Neural crest cell (in vitro differentiated cells): ENCODE measurements at regions not wholly inside any gene's neighbourhood (a gene's known extent, or its start where the extent isn't known, plus 50 kb on each side); places are given as distances from the start of the nearest gene placed in this dataset.

Experiments
- DNase-seq: peaks from one replicate; pipeline ENCODE4 v3.0.0; 2021; ENCODE audit warnings: low read depth, mixed read lengths, low spot score
- H3K27ac Mint-ChIP-seq: one replicate; pipeline ENCODE4 v1.8.0; 2021; ENCODE audit warnings: mild to moderate bottlenecking, mixed read lengths; ENCODE audit not compliant: unreplicated experiment
- H3K27me3 Mint-ChIP-seq: 2 replicates; pipeline ENCODE4 v1.8.0; 2021; ENCODE audit warnings: low read depth, mild to moderate bottlenecking, mixed read lengths
- H3K36me3 Mint-ChIP-seq: 2 replicates; pipeline ENCODE4 v1.8.0; 2021; ENCODE audit warnings: low read depth, mild to moderate bottlenecking, mixed read lengths
- H3K4me1 Mint-ChIP-seq: 2 replicates; pipeline ENCODE4 v1.8.0; 2021; ENCODE audit warnings: mixed read lengths
- H3K4me3 Mint-ChIP-seq: one replicate; pipeline ENCODE4 v1.8.0; 2021; ENCODE audit warnings: mild to moderate bottlenecking, mixed read lengths
- H3K9me3 Mint-ChIP-seq: 2 replicates; pipeline ENCODE4 v1.8.0; 2021; ENCODE audit warnings: mixed read lengths
- TF ChIP-seq, protein P1 (sequence below): fragments of 200-600 bp; sonication (generic); conservative IDR thresholded peaks from 2 replicates; pipeline ENCODE4 v1.5.0; 2021; ENCODE audit warnings: antibody characterized with exemption, mild to moderate bottlenecking

DNA sequence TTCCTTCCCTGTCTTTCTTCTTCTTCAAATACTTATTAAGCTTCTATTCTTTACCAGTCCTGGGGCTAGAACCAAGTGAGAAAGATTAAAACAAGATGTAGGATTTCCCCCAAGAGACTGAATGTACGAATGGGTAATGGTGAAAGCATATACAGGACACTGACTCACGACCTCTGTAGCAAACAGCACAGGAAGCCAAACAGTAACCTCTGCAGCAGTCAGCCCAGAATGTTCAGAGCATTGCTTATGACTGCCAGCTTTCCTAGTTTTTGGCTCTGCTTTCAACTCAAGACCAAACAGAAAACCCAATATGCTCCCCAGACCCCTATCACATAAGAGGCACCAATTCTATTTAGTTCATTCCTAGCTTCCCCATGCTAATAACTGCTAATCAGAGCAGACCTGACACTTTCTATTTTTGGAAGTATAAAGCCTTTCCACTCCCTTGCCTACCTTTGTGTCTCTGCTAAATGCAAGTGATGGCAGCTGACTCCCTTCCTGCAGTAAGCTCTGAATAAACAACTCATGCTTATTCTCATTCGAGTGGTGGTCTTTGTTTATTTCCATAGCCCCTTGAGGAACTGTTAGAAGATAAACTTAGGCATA is 690.6 kb downstream of the EPM2A start:
- no peak overlapping the region for H3K27ac Mint-ChIP-seq
- H3K4me3 Mint-ChIP-seq = no peak overlapping the region
- H3K36me3 Mint-ChIP-seq = peaks cover 3% of the 10 kb centered on the region
- peaks cover 4% of the 10 kb centered on the region for H3K9me3 Mint-ChIP-seq
- no peaks in the 10 kb centered on the region for H3K27me3 Mint-ChIP-seq
- DNase-seq = no peak
- H3K4me1 Mint-ChIP-seq = peaks cover 6% of the 10 kb centered on the region
- TF ChIP-seq, protein P1, sequence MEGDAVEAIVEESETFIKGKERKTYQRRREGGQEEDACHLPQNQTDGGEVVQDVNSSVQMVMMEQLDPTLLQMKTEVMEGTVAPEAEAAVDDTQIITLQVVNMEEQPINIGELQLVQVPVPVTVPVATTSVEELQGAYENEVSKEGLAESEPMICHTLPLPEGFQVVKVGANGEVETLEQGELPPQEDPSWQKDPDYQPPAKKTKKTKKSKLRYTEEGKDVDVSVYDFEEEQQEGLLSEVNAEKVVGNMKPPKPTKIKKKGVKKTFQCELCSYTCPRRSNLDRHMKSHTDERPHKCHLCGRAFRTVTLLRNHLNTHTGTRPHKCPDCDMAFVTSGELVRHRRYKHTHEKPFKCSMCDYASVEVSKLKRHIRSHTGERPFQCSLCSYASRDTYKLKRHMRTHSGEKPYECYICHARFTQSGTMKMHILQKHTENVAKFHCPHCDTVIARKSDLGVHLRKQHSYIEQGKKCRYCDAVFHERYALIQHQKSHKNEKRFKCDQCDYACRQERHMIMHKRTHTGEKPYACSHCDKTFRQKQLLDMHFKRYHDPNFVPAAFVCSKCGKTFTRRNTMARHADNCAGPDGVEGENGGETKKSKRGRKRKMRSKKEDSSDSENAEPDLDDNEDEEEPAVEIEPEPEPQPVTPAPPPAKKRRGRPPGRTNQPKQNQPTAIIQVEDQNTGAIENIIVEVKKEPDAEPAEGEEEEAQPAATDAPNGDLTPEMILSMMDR = no peak

DNA sequence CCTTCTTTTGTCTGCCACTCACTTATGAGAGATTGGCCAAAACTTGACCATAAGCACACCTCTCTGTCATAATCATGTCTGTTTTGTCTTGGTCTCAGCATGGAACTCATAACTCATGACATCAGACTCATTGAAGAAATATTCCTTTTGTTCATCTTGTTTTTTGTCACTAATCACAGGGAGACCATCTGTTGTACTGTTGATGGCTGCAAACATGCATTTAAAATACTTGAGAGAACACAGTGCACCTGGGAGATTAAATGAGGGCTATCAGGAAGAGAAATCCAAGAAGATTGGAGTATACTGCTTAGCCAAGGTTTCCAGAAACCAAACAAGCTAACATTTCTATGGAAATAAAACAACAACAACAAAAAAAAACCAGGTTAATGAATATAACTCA is 689.7 kb downstream of the EPM2A start:
- H3K4me3 Mint-ChIP-seq = no peak overlapping the region
- H3K4me1 Mint-ChIP-seq = peaks cover 6% of the 10 kb centered on the region
- H3K27me3 Mint-ChIP-seq = no peaks in the 10 kb centered on the region
- TF ChIP-seq, protein P1 = no peak
- no peaks in the 10 kb centered on the region for H3K9me3 Mint-ChIP-seq
- H3K27ac Mint-ChIP-seq = no peak overlapping the region
- DNase-seq = no peak
- peaks cover 3% of the 10 kb centered on the region for H3K36me3 Mint-ChIP-seq

DNA sequence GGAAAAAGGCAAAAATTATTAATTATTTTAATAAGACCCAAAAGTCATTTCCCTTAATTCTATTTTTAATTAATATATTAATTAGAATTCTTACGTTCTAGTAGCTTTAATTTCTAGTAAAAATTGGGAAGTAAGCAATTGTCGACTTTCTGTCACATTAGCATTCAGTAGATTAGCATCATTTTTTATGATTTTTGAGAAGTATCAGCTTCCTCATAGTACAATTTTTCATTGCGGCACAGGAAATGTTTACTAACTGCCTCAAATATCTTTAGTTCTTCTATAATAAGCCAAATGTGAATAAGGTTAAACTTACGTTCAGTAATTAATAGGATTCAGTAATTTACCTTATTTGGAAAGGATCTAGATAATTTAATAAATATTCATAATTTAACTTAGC is 687.4 kb downstream of the EPM2A start:
- Mint-ChIP-seq H3K36me3 (peaks cover under 1% of the 10 kb centered on the region), H3K9me3 (no peaks in the 10 kb centered on the region), H3K4me1 (peaks cover 6% of the 10 kb centered on the region), H3K27me3 (no peaks in the 10 kb centered on the region), H3K27ac (no peak overlapping the region), H3K4me3 (no peak overlapping the region)
- TF ChIP-seq, protein P1 = no peak
- no peak for DNase-seq

DNA sequence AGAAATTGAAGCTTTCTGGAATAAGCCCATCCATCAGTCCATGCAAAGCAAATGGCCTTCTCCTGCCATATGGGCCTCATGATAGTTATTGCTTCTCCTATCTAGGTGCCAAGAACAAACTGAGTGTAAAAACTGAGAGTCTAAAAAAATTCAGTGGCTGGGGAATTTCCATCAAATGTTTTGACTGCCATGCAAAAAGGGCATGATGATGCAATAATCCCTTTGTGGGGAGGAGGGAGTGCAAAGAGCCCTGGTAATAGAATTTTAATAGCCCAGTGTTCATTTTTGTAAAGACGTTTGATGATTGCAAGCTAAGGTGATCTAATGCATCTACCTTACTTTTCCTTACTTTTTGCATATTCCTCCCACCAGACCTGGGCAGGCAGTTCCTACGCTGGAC is 683.7 kb downstream of the EPM2A start:
- H3K27ac Mint-ChIP-seq = no peak overlapping the region

GRCh38 chr6:145055567-145055966 is 679.8 kb downstream of the EPM2A start:
- TF ChIP-seq, protein P1 = no peak
- no peak overlapping the region for H3K4me3 Mint-ChIP-seq
- H3K36me3 Mint-ChIP-seq = no peaks in the 10 kb centered on the region
- H3K9me3 Mint-ChIP-seq = peaks cover 5% of the 10 kb centered on the region
- no peaks in the 10 kb centered on the region for H3K27me3 Mint-ChIP-seq
- DNase-seq = no peak
- H3K4me1 Mint-ChIP-seq = no peaks in the 10 kb centered on the region
- H3K27ac Mint-ChIP-seq = no peak overlapping the region

More for the DNA sequence above, 683.7 kb downstream of the EPM2A start:
- no peaks in the 10 kb centered on the region for H3K4me1 Mint-ChIP-seq
- H3K36me3 Mint-ChIP-seq = no peaks in the 10 kb centered on the region
- no peaks in the 10 kb centered on the region for H3K9me3 Mint-ChIP-seq
- no peaks in the 10 kb centered on the region for H3K27me3 Mint-ChIP-seq
- DNase-seq = no peak
- TF ChIP-seq, protein P1 = no peak
- no peak overlapping the region for H3K4me3 Mint-ChIP-seq

DNA sequence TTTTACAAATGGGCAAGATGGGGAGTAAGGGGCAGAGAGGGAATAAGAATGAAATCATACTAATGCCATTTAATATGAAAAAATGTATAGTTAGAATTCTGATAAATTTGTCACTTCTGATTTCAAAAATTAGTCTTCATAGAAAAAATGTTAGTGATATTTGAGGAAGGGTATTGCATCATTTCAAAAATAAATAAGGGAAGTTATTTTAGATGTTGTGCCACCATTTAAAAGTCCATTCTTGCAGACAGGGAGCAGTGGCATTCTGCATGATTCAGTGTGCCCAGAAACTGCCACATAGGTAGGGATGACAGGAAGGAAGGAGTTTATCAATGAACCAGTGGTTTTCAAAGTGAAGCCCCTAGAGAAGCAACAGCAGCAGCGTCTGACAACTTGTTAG is 674.6 kb downstream of the EPM2A start:
- H3K9me3 Mint-ChIP-seq = peaks cover 5% of the 10 kb centered on the region
- no peaks in the 10 kb centered on the region for H3K4me1 Mint-ChIP-seq

More for the DNA sequence above, 674.6 kb downstream of the EPM2A start:
- no peak for DNase-seq
- Mint-ChIP-seq H3K27me3 (no peaks in the 10 kb centered on the region), H3K4me3 (no peak overlapping the region), H3K36me3 (no peaks in the 10 kb centered on the region), H3K27ac (no peak overlapping the region)
- TF ChIP-seq, protein P1 = no peak
